IPS-18c (cell line): ENCODE measurements at regions not wholly inside any gene's neighbourhood (a gene's known extent, or its start where the extent isn't known, plus 50 kb on each side); places are given as distances from the start of the nearest gene placed in this dataset.

Source experiments
- H3K4me3 ChIP-seq: 2 replicates; pipeline ENCODE4 v1.7.0; 2013; ENCODE audit warnings: low read depth, mild to moderate bottlenecking, low read length, moderate library complexity; ENCODE audit not compliant: insufficient read depth
- H3K9me3 ChIP-seq: one replicate; pipeline ENCODE4 v1.6.1; 2013; ENCODE audit warnings: mild to moderate bottlenecking, low read length, moderate library complexity; ENCODE audit not compliant: control insufficient read depth, insufficient read depth

DNA sequence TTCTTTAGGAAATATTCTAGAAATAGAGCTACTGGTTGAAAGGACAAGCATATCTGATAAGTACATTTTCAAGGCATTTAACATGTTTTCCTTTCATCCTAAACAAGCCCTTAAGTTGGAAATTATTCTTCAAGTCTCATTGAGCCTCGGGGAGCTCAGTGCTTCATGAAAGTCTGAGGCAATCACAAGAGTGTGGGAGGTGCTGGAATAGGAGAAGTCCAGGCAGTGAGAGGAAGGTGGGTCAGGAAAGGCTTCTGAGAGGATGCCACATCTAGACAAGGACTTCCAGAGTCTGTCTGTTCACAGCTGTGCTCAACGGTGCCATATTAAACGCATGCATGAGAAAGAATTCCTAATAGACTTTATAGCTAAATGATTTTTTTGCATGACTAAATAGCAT lies 69.8 kb downstream of the CD83 start:
- H3K4me3 ChIP-seq = no peak overlapping the region
- no peaks in the 10 kb centered on the region for H3K9me3 ChIP-seq

DNA sequence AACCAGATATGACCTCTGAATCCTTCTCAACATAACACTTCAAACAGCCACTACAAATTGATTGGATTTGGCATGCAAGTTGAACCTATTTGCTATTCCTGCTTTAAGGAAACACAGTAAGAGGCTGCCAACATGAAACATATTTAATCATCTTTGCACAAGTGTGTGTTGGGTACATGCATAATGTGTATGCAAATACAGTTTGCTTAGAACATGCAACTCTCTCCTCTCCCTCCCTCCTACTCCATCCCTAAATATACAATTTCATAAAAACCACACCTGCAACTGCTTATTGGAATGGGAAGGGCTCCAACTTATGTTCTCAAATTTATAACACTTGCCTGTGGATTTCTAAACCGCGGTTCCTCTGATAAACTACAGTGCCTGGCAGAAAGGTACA lies 71.5 kb downstream of the CD83 start:
- H3K9me3 ChIP-seq = no peaks in the 10 kb centered on the region
- no peak overlapping the region for H3K4me3 ChIP-seq

DNA sequence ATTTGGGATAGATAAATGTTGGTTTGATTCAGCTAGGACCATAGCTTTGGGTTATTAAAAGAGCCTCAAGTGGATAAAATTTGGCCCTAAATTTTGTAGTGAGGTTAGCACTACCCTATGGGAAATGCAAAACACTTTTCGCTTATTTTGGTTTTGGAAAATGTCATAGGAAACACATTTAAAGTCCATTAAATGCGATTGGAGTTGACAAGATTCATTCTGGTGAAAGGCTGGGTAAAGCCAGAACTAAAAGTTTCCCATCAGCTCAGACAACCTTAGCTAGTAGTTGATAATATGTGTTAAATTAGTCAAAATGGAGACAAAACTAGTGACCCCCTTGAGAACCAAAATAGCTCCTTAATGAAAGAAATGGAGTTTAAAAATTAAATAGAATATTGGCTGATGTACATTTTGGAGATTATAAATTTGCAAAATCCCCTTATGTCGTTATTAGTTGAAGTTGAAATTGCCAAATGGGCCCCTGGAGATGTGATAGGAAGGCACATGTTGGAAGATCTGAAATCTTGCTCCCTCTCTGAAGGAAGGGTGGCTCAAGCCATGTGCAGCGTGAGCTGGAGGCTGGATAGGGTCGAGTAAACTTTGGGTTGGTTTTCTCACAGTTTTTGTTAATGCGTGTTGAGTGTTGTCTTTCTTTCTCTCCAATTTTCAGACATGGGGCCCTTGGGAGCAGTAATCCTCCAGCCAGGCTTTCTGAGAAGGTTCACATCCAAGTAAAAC lies 72.8 kb downstream of the CD83 start:
- H3K9me3 ChIP-seq = no peaks in the 10 kb centered on the region
- no peak overlapping the region for H3K4me3 ChIP-seq

DNA sequence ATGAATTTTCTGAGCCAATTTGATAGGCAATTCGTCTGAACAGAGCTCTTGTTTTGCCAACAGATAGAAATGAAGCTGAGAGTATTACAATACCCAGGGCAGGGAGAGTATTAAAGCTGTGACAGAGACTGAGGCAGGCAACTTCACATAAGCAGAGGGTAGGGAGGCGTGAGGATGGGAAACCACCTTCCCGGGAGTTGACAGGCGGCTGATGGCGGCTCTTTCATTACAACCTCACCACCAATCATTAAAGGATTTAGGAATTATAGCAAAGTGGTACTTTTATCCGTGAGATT lies 73.3 kb downstream of the CD83 start:
- Histone ChIP-seq H3K4me3 (no peak overlapping the region), H3K9me3 (no peaks in the 10 kb centered on the region)

DNA sequence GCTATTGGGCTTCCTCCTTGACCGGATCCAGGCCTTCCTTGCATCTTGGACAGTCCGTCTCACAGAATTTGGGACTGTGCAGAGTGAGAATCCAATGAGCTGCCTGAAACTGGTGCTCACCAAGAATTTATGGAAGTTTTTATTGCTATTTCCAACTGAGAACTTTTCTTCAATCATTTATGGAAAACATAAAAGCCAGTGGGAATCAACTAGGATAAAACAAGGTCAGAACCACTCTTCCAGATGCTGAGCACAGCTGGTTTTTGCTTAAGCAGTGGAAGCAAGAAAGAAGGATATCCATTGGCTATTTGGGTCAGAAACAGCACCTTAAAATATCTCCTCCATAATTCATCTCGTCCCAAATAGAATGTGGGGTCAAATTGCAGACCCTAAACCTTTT lies 74.2 kb downstream of the CD83 start:
- no peak overlapping the region for H3K4me3 ChIP-seq
- H3K9me3 ChIP-seq = no peaks in the 10 kb centered on the region

DNA sequence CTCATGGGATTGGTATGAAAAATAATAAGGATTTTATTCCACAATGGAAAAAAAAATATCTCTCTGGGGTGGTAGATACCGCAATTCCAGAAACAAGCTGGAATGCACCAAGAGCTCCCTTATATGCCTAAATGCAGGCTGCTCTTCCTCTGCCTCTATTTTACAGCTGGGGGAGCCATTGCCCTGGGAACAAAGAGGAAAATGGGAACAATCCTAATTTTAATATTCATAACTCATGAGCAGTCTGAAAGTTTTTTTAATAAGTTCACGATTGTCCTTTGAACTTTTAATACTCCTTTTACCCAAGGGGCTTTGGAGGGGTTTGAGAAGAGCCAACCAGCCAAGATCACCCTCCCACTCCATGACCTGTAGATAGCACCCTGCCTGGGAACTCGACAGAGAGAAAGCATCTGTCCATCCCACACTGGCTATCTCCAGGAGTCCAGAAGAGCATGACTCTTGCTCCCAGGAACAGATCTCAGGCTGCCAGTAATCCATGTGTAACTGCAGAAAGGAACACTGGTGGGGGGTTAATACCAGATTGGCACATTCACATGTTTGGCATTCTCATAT lies 74.7 kb downstream of the CD83 start:
- Histone ChIP-seq H3K4me3 (no peak overlapping the region), H3K9me3 (no peaks in the 10 kb centered on the region)

DNA sequence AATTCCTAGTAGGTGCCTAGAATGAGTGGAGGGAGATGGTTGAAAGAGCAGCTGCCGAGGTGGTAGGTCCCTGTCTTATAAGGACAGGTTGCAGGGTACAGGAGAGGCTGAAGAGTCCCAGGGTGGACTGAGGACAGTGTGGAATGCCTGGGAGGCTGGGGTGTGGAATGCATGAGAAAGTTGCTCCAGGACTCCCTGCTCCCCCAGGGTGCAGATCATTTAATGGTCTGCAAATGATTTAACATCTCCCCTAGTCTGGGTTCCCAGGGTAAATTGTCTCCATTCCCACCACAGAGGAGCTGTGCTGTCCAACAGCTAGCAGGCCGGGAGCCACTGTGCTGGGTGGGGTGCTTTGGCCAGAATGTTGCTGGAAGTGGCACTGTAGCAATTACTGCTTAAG lies 76.0 kb downstream of the CD83 start:
- H3K9me3 ChIP-seq = no peaks in the 10 kb centered on the region
- H3K4me3 ChIP-seq = no peak overlapping the region

DNA sequence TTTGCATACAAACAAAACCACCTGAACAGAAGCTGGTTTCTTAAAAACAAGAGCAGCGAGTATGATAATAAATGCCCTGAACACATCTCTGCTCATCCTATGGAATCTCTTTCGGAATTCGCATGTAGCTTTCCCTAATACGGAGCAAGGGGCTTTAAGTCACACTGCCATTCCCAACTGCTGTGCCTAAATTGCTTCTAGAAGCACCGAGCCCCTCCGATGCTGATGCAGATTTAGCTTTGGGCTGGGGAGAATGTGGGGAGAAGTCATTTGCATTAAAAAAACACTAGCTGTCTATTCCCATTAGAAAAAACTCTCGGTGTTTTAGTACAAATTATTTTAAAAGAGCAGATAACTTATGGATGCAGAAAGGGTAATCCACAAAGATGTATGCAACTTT lies 76.9 kb downstream of the CD83 start:
- no peak overlapping the region for H3K4me3 ChIP-seq
- H3K9me3 ChIP-seq = peaks cover 3% of the 10 kb centered on the region

DNA sequence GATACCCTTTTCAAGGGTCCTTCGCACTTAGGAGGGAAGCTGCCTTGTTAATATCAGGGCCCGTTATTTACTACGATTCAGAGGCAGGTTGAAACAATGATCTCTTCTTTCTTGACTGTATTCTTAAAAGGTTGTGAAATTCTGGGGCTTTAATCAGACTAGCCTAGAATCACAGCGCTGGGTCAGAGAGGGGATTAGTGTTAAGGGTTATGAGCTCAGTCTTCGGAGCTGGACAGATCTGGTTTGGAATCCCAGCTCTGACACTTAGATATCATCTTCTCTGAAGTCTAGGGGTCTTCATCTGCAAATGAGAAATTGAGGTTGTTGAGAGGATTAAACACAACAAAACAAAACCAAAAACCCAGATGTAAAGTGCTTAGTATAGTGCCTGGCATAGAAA lies 77.4 kb downstream of the CD83 start:
- H3K9me3 ChIP-seq = peaks cover 3% of the 10 kb centered on the region
- no peak overlapping the region for H3K4me3 ChIP-seq

DNA sequence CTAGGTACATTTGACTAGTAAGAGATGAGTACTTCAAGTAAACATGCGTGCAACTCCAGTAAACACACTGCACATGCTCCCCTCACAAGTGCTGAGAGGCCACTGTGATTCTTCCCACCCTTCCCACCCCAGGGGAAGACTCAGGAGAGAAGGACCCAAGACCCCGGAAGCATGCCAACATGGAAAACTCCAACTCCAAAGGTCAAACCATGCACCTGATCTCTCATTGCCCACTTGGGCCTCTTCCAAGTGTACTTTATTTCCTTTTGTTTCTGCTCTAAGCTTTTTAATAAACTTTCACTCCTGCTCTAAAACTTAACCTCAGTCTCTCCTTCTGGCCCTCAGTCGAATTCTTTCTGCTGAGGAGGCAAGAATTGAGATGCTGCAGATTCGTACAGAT lies 78.5 kb downstream of the CD83 start:
- H3K4me3 ChIP-seq = no peak overlapping the region
- H3K9me3 ChIP-seq = peaks cover 3% of the 10 kb centered on the region

DNA sequence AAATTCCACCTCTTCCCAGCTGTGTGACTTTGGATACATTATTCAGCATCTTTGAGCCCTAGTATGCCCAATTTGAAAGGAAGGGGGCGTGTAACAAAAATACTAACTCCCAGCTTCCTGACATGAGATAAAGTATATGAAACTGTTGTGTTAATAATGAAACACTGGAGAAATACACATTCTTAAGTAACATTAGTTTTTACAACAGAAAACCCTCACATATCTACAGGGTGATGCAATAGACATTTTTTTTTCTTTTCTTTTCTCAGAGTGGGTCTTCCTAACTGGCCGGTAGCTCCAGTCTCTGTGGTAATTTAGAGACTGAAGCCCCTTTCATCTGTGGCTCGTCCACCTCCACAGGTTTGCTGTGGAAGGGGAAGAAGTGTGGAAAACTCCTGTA lies 79.5 kb downstream of the CD83 start:
- Histone ChIP-seq H3K9me3 (peaks cover 3% of the 10 kb centered on the region), H3K4me3 (no peak overlapping the region)

DNA sequence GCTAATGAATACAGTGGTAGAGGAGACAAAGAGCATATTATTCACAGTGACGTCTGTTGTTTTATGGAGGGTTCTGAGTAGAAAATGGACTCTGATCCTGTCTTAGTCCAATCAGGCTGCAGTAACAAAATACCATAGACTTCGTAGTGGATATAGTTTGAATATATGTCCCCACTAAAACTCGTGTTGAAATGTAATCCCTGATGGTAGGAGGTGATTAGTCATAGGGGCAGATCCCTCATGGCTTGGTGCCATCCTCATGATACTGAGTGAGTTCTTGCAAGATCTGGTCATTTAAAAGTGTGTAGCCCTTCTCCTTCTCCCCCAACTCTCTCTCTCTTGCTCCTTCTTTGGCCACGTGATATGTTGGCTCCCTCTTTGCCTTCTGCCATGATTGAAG lies 82.5 kb downstream of the CD83 start:
- H3K4me3 ChIP-seq = no peak overlapping the region
- H3K9me3 ChIP-seq = peaks cover 3% of the 10 kb centered on the region

DNA sequence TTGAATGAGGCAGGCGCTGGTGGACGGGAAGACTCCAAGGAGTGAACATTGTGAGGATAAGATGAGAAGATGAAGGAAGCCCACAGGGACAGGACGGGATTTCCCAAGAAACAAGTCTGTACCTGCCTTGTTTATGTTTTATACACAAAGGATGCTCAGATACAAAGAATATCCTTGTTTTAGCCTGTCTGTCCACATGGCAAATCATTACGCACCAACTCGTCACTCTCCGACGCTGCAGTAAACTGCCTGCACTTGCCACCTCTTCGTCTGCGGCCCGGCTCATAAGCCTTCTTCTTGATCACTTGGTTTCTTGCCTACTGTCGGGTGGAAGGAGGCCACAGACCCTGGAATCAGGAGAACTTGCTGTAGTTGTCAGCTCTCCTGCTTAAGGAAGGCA lies 85.4 kb downstream of the CD83 start:
- no peak overlapping the region for H3K4me3 ChIP-seq
- H3K9me3 ChIP-seq = peaks cover 3% of the 10 kb centered on the region

DNA sequence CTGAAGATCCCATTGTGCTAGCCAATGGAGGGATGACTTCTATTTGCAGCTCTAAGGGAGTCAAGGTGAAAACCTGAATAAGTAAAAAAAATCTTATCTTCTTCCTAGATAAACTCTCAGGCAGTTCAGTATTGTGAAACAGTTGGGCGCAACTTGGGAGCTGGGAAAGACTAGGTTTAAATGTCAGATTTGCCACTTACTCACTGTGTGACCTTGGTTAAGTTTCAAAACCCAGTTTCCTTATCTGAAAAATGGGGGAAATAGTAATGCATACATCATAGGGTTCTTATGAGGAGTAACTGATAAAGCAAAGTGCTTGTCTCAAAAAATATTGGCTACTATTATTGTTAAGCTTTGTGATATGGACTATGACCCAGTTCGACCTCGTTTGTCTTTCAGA lies 88.8 kb downstream of the CD83 start:
- no peak overlapping the region for H3K4me3 ChIP-seq
- no peaks in the 10 kb centered on the region for H3K9me3 ChIP-seq

DNA sequence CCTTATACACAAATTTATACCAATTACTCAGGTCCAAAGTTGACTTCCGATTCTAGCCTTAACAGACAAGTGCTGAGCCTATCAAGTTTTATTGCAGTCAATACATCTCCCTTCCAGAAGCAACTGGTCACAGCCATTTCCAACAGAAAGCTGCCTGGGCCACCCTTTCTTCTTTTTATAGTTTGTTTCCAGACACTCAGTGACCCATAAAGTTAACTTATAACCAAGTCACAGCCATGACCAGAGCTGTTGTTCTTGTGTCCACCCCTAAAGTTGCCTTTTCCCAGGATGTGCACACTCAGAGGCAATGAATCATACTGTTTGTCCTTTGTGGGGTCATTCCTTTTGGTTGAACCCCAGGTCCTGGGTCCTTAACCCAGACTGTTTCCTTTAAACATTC lies 89.9 kb downstream of the CD83 start:
- Histone ChIP-seq H3K4me3 (no peak overlapping the region), H3K9me3 (no peaks in the 10 kb centered on the region)

DNA sequence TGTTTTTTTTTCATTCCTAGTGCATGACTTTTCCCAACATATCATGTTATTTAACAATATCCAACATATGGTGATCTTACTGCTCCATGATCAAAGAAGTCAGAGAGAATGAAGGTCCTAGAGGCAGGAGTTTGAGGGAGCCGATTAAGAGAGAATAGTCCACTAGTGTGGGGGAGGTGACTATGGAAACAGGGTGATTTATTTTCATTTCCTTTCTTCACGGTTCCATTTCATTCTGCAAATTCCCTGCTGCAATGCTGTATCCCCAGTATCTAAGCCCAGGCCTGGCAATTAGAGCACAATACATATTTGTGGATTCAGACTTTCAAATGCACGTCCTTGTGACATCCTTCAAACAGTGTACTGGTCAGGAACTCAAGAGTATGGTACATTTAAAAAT lies 91.4 kb downstream of the CD83 start:
- Histone ChIP-seq H3K4me3 (no peak overlapping the region), H3K9me3 (peaks cover 2% of the 10 kb centered on the region)

DNA sequence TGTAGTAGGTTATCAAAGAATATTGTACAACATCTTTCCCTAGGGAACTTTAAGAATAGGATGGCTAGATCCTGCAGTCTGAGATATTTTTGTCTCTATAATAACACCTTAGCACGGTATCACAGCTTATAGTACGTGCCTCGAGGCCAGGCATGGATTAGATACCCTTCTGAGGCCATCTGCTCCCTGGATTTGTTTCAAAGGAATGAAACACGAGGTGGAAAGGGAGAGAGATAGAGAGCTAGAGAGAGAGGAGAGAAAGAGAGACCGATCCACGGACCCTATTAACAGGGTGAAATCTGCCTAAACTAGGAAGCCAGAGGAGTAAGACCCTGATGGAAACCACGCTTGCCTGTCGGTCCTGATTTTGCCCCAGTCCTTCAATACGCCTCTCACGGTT lies 92.5 kb downstream of the CD83 start:
- Histone ChIP-seq H3K9me3 (peaks cover 2% of the 10 kb centered on the region), H3K4me3 (peak overlapping the region; percentile 62; the same call in 1 of the 2 replicates)

DNA sequence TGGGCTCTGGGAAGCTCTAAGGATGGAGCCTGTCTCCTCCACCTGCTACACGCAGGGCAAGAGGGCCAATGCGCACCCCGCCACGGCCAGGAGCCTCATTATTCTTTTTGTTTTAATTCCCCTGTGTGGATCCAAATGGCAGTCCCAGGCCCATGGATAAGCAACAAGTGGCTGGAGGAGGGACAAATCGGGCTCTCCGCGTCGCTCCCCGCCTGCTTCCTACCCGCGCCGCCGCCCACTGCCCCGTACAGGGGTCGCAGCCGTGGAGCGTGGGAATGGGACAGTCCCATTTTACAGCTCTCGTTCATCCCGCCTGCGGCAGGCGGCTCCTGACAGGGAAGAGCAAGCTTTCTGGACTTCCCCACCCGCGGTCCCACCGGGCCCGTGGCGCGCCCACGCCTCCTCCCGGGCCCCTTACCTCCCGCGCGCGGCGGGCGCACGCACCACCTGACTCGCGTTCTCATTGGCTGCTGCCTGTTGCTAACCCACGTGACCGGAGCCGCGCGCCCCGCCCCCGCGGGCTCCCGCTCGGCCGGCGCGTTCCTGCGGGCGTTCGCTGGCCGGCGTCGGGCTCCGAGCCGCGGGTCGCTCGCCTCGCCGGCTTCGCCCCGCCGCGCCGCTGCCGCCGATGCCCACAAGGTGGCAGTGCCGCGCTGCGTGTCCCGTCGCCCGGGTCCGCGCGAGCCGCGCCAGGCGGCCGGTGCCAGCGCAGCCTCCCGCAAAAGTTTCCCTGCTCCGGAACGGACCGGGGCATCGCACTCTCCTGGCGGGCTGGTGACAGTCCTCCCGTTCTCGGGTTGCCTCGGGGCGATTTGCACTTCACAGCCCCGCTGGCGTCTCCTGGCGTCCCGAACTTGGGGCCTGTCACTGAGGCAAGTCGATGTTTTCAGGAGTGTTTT lies 93.3 kb downstream of the CD83 start:
- Histone ChIP-seq H3K4me3 (peak overlapping the region; percentile 62), H3K9me3 (peaks cover 2% of the 10 kb centered on the region)
